Kidney (tissue), 13 donors: ENCODE measurements at regions not wholly inside any gene's neighbourhood (a gene's known extent, or its start where the extent isn't known, plus 50 kb on each side); places are given as distances from the start of the nearest gene placed in this dataset.

Experiments used
- DNase-seq, 5 donors: peaks; one replicate each; pipeline ENCODE4 v3.0.0-alpha.2; 2013 to 2020
- FAIRE-seq: peaks from 2 replicates; lab custom pipeline; 2012; peaks lifted over from hg19 to GRCh38; lab: Jason Lieb, UNC
- H3K27ac ChIP-seq, 2 donors: one replicate each; pipeline ENCODE4 v1.7.0; 2013; ENCODE audit warnings: low read depth in 2 of 2, low read length in 2 of 2, inconsistent platforms in 1 of 2
- H3K27me3 ChIP-seq: one replicate; pipeline ENCODE4 v1.7.1; 2013; ENCODE audit warnings: low read length, inconsistent platforms; ENCODE audit not compliant: control insufficient read depth, insufficient read depth
- H3K36me3 ChIP-seq, 3 donors: one replicate each; pipeline versions ENCODE4 v1.7.0 to v1.7.1; 2013; ENCODE audit warnings: low read length in 3 of 3, control low read depth in 1 of 3, inconsistent platforms in 1 of 3; ENCODE audit not compliant: insufficient read depth in 3 of 3, control insufficient read depth in 2 of 3
- H3K4me1 ChIP-seq, 3 donors: one replicate each; pipeline versions ENCODE4 v1.7.0 to v1.7.1; 2013; ENCODE audit warnings: low read length in 3 of 3, inconsistent platforms in 1 of 3, low read depth in 1 of 3; ENCODE audit not compliant: control insufficient read depth in 2 of 3, insufficient read depth in 2 of 3
- H3K4me3 ChIP-seq, 3 donors: one replicate each; pipeline versions ENCODE4 v1.7.0 to v1.8.1; 2013; ENCODE audit warnings: low read length in 3 of 3, control low read depth in 1 of 3, inconsistent platforms in 1 of 3
- H3K9ac ChIP-seq, 3 donors: one replicate each; pipeline versions ENCODE4 v1.7.0 to v1.7.1; 2013; ENCODE audit warnings: low read length in 3 of 3, control low read depth in 1 of 3, inconsistent platforms in 1 of 3
- H3K9me3 ChIP-seq, 3 donors: one replicate each; pipeline versions ENCODE4 v1.7.0 to v1.7.1; 2013; ENCODE audit warnings: low read length in 3 of 3, control low read depth in 1 of 3, inconsistent platforms in 1 of 3; ENCODE audit not compliant: control insufficient read depth in 2 of 3, insufficient read depth in 1 of 3
- intact Hi-C: fragments of 100-400 bp; cut with DNase I; formaldehyde crosslinking; loops from one replicate; pipeline ENCODE4 v1.11.1; 2022
- TF ChIP-seq, protein P1 (sequence below): IDR thresholded peaks from 3 replicates; pipeline ENCODE4 v1.5.1; 2012; ENCODE audit warnings: mild to moderate bottlenecking, moderate library complexity, borderline replicate concordance; ENCODE audit not compliant: insufficient read depth; ENCODE audit errors: extremely low read depth
- donor health status: control.
- donor health status: control.
- donor health status: control.
- donor health status: control.
- donor health status: control.
- donor health status: DM: yes; HTN: yes; CAD: no.
- donor health status: Normal renal cell carcinoma (clear cell type).

GRCh38 chr3:110414855-110415254 is 656.8 kb upstream of the NECTIN3 start:
- Histone ChIP-seq H3K4me3 (no peak overlapping the region), H3K27me3 (no peaks in the 10 kb centered on the region), H3K9me3 (no peaks in the 10 kb centered on the region), H3K9ac (no peak overlapping the region), H3K4me1 (no peaks in the 10 kb centered on the region), H3K36me3 (no peaks in the 10 kb centered on the region), H3K27ac (no peak overlapping the region)
- intact Hi-C loops, result no loop called here
- TF ChIP-seq, protein P1, sequence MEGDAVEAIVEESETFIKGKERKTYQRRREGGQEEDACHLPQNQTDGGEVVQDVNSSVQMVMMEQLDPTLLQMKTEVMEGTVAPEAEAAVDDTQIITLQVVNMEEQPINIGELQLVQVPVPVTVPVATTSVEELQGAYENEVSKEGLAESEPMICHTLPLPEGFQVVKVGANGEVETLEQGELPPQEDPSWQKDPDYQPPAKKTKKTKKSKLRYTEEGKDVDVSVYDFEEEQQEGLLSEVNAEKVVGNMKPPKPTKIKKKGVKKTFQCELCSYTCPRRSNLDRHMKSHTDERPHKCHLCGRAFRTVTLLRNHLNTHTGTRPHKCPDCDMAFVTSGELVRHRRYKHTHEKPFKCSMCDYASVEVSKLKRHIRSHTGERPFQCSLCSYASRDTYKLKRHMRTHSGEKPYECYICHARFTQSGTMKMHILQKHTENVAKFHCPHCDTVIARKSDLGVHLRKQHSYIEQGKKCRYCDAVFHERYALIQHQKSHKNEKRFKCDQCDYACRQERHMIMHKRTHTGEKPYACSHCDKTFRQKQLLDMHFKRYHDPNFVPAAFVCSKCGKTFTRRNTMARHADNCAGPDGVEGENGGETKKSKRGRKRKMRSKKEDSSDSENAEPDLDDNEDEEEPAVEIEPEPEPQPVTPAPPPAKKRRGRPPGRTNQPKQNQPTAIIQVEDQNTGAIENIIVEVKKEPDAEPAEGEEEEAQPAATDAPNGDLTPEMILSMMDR, result no peak
- FAIRE-seq, result no peak
- no peak for DNase-seq

DNA sequence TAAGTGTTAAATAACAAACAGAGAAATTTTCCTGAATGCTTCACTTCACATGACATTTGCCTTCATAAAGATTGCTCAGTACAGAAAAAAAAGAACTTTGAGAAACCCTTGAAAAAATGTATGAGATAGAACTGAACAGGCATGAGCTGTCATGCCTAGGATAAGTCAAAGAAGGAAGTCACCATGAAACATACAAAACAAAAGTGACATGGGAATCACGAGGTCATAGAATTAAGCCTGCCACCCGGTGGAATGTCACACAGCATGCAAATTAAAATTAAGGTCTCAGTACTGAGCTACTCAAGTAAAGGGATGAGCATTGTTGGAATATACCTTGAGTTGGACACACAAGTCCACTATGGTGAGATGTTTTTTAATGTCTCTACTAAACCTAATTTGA is 652.5 kb upstream of the NECTIN3 start:
- Histone ChIP-seq H3K9ac (no peak overlapping the region), H3K27ac (no peak overlapping the region), H3K9me3 (no peaks in the 10 kb centered on the region), H3K4me3 (no peak overlapping the region), H3K27me3 (no peaks in the 10 kb centered on the region), H3K36me3 (no peaks in the 10 kb centered on the region), H3K4me1 (no peaks in the 10 kb centered on the region)
- TF ChIP-seq, protein P1, result no peak
- no peak for FAIRE-seq
- intact Hi-C loops, result no loop called here
- no peak for DNase-seq

DNA sequence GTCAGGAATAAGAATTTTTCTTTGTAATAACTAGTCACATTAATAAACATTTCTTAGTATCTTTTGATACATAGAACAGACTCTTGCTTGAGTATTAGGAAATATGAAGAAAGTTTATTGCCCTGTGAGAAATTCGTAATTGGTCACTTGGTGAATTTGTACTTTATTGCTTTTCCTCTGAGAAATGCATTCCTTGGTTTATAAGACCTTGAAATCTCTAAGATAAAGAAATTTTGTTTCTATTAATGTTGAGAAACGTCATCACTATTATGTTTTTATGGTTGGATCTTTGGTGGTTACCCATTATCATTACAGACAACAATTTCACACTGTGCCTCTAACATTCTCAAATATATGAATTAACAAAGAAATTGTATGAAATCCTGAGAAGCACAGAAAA is 652.0 kb upstream of the NECTIN3 start:
- H3K36me3 ChIP-seq, result no peaks in the 10 kb centered on the region
- DNase-seq (no peak), FAIRE-seq (no peak)
- no peaks in the 10 kb centered on the region for H3K27me3 ChIP-seq
- no peak overlapping the region for H3K27ac ChIP-seq
- H3K4me3 ChIP-seq, result no peak overlapping the region
- H3K9me3 ChIP-seq, result no peaks in the 10 kb centered on the region
- TF ChIP-seq, protein P1, result no peak
- H3K4me1 ChIP-seq, result no peaks in the 10 kb centered on the region
- intact Hi-C loops, result no loop called here
- no peak overlapping the region for H3K9ac ChIP-seq

DNA sequence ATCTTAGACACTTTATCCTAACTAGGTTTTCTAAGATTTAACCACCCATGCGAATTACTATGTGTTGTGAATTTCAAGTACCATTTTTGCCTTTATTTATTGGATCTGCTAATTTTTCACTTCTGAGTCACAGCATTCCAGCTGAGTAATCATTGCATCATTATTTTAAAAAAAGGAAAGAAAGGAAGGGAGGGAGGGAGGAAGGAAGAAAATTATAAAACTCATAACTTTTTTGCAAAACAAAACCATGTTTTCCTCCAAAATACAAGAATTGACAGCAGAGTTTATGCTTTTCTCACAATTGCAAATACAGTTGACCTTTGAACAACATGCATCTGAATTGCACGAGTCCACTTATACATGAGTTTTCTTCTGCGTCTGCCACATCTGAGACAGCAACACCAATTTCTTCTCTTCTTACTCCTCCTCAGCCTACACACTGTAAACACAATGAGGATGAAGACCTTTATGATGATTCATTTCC is 651.4 kb upstream of the NECTIN3 start:
- no peaks in the 10 kb centered on the region for H3K36me3 ChIP-seq
- TF ChIP-seq, protein P1, result no peak
- H3K9ac ChIP-seq, result no peak overlapping the region
- H3K9me3 ChIP-seq, result no peaks in the 10 kb centered on the region
- no peak overlapping the region for H3K27ac ChIP-seq
- FAIRE-seq (no peak), DNase-seq (peak in 1 of 5 donors; percentile 2)
- intact Hi-C loops, result no loop called here
- no peaks in the 10 kb centered on the region for H3K27me3 ChIP-seq
- H3K4me1 ChIP-seq, result no peaks in the 10 kb centered on the region
- no peak overlapping the region for H3K4me3 ChIP-seq
